G401.6 (cell line): ENCODE measurements at regions not wholly inside any gene's neighbourhood (a gene's known extent, or its start where the extent isn't known, plus 50 kb on each side); places are given as distances from the start of the nearest gene placed in this dataset.

Experiments
- FAIRE-seq: peaks from 2 replicates; lab custom pipeline; 2012; peaks lifted over from hg19 to GRCh38; lab: Jason Lieb, UNC

DNA sequence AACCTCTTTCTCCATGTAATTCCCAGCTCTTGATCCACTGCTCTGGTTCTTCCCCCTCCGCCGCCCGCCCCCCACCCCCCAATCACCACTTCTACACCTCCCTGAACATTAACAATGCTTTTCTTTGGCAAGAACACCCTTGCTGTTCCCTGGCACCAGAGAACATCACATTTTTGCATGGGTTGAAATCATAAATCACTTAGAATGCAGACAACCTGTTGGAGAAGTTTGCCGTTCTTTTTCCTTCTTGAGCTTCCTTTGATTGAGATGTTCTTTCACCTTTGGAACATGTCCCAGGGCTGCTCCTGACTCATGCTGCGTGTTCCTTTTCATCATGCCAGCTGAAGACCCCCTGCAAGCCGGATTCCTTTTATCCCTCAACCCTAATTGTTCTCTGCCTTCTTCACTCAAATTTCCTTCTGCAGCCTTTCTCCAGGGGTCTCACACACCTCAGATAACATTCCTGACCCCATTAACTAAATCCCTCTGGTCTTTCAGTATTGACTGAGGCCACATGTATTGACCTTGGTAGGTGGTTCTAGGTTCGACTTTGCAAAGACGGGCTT lies 294.1 kb upstream of the TMPO start:
- FAIRE-seq = no peak

DNA sequence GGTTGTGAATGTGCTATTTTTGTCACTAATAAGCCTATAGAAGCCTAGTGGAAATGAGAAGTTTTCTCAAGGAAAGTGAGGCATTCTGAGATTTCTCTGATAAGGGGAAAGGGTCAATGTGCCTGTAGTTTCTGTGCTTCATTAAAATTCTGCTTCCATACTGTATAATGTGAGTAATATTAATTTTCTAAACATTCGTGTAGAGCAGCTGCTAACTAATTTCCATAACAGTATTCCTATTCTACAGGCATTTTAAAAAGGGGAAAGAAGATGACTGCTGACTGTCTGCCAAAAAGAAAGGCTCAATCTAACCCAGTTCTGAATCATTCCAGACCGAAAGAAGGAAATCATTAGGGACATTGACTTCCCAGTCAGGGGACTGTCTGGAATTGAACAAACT lies 293.3 kb upstream of the TMPO start:
- FAIRE-seq = no peak

DNA sequence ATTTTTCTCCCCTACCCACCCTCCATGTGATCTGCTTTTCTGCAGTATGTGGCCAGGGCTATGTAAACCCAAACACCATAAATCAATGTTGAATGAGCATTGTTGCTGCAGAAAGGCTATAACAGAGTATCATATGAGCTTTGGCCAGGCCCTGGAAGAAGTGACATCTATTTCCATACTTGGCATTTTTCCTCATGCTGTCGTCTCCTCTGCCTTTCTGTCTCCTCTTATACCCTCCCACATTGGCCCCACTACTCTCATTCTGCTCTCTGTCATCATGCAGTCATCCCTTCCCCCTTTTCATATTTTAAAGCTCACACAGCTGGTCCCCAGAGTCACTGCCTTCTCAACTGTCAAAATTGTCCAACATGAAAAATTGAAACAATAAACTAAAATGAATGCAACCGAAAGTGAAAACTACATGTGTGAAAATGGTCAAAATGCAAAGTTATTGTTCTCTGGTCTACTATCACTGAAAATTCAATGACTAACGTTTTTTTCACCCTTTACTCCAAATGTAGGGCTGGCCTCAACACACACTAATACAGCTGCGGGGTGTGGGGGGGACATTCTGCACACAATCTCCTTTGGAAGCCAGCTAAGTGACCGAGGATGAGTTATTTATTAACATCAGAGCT lies 290.7 kb upstream of the TMPO start:
- FAIRE-seq = no peak

DNA sequence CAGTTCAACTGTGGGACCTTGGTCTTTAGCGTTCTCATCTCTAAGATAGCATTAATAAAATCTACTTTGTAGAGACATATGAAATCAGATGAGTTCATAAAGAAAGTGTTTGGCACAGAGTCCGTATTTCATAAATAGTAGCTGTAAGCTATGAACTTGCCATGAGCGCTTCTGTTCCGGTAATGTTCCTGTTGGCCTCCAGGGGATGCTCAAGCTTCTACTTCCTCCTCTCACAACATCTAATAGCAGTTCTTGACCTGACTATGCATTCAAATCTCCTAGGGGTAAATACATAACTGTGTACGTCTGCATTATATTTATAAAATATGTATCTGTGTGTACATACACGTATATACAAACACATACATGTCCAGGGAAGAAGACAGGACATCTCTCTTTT lies 288.2 kb upstream of the TMPO start:
- FAIRE-seq = no peak

DNA sequence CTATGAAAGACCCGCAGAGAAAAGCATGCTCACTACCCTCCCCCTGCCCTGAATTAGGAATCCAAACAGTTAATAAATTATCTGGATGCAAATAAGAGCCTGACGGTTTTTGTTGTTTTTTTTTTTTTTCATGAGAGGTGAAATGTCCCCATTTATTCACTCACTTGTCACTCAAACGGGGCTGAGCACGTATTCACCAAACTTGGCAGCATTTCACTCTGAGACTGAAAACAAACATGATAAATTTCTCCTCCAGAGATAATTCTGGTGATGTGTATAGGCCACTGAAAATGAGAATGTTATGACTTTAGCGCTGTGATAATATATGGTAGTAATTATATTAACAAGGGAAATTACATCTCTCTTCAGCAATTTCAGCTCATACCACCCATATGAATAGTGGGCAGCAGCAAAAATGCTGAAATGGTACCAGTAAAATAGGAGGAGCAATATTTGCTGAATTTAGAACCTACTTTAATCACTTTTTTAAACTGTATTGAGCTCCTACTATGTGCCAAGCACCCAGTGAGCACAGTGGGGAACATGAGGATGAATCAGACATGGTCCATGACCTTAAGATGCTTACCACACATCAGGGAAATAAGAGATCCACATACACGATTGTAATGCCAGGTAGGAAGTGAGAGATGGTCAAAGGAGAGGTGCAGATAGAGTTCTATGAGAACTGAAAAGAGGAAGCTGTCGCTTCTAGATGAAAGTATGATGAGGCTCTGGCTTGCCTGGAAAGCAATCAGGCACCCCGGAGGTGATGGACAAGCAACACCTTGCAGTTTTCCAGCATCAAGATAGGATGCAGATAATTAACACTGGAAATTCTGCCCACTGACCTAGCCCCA lies 286.5 kb upstream of the TMPO start:
- FAIRE-seq = no peak

DNA sequence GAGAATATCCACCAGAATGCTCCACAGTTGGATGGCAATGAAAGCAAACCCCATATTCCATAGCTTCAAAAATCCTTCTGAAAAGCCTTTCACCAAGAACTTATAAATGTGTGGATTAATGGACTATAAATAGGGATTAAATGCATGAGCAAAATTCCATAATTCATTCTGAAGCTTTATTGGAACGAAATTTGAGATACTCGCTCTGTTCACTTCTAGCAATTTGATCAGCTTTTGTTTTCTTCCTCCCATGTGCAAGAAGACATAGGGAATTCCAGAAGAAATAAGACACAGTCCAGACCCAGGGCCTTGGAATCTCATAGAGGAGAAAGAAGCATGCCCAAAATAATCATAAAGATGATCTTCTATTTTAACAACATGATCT lies 285.9 kb upstream of the TMPO start:
- no peak for FAIRE-seq

DNA sequence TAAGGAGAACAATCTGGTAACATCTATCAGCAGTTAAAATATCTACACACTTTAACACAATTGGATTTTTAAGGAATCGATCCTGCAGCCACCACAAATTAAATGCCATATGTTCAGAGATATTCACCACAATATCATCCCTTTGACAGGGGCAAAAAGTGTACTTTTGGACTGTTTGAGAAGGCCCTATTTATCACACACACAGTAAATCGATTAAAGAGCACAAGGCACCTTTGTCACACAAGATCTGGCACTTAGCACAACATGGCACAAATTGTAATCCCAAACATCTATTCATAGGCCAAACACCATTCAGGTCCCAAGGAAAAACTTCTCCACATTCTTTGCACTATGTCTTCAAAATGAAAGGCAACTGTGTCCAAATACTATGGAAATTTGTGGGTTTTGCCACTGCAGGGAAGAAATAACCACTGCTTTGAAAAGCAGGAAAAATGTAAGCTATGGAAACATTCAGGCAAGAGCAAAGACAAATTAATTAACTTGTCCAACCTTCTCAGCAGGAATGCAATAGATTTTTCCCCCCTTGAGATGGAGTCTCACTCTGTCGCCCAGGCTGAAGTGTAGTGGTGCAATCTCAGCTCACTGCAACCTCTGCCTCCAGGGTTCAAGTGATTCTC lies 282.5 kb upstream of the TMPO start:
- no peak for FAIRE-seq

DNA sequence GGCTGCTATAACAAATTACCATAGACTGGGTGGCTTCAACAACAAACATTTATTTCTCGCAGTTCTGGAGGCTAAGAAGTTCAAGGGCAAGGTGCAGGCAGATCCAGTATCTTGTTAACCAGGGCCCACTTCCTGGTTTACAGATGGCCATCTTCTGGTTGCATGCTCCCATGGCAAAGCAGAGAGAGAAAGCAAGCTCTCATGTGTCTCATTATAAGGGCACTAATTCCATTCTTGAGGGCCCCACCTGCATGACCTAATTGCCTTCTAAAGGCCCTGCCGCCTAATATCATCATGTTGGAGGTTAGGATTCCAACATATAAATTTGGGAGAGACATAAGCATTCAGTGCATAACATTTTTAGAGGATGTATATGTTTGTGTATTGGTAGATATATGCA lies 280.1 kb upstream of the TMPO start:
- no peak for FAIRE-seq

DNA sequence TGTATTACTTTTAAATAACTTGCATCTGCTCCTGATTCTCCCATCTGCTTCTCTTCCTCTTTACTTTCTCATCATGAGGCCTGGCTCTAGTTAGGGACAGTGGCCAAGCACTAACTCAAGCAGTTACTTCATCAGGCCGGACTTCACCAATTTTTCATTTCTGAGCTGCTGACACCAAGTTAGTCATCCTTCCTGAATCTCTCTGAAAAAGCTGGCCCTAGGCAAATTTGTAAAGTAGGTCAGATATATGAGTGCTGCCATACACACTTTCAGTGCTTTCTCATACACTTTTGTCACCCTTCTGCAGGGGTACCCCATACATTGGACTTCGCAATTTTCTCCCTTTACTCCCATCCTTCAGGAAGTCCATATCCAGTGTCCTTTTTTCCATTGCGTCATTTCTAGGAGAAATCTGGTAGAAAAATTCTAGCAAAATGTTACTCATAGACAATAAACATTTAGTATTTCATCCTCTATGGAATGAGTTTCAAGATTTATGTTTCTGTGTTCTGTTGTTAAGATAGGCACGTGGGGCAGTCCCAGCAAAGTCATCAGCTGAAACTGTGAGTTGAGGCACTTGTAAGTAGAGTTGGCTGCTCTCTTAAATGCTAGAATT lies 276.8 kb upstream of the TMPO start:
- no peak for FAIRE-seq

DNA sequence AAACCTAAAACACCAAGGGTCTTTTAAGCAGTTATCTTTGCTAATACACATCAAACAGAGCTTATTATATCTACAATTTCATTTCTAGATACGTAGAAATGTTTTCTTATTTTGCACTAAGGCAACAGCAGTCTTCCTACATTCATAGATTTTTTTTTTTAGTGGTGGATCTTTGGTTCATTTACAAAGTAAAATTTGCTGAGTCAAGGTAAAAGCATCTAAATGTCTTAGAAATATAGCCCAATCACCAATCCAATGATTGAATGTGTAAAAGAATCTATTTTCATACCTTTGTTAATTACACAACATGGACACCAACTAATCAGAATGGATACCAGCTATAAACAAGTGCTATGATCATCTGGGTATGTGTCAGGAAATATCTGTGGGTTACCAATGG lies 272.2 kb upstream of the TMPO start:
- FAIRE-seq = no peak

DNA sequence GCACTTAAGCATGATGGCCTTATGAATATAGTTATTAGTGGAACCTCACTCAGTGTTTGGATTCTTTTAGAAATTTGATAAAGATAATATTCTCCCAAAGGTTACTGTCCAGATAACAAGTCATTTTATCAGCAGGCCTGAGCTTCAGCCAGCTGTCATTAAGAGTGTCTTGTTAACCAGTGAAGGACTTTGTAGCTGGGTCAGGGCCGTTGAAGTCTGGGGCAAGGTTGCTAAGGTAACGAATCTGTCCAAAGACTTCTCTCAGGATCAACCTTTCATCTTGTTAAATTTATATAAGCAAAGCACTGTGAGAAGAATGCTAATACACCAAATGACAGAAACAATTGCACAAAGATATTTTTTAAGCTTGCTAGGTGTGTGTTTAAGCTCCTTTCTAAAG lies 271.3 kb upstream of the TMPO start:
- no peak for FAIRE-seq

DNA sequence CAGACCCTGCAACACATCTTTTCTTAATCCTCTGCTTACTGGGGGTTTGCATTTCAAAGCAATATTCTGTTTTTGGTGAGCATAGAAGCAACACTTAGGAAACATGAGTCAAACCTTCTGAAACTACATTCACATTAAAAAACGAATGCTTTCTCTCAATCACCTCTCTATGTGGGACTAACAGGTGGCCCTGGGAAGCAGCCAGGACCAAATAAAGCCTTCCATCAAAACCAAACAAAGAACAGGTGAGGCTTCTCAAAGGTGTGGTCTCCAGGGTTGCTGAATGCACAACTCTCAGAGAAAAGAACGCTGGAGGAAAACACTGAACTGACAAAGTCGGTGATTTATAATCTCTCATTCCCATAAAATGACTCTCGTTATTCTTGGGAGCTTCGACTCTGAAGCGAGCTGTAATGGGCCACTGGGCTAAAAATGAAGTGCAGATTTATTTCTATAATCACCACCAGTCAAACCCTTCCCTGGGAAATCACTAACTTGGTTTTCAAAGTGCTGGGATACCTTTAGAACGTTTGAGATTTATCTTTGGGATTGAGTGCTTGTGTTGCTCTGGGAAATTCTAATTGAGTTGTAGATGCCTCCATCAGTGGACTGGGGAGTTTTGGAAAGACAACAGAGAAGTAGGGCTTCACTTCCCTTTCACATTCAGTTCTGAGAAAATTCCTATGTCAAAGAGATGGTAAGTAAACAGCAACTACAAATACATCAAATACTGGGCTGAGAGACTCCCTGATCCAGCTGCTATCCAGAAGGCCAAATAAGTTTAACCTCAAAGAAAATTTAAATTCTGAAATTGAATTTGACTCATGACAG lies 262.0 kb upstream of the TMPO start:
- FAIRE-seq = no peak

DNA sequence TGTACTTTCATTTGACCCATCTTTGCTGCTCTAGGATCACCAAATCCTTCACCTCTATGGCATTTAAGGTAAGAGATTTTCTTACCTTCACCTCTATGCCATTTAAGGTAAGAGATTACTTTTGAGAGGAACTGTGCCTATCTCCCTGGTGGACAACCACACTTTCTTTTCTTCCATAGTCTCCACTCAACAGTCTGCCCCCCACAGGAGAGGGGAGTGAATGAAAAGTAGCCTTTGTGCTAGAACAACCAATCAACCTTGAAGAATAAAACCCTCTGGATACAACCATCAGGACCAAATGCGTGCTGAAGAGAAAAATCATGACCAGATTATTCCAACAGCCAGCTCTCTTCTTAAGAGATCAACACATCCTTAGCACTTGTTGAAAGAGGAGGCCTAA lies 258.6 kb upstream of the TMPO start:
- FAIRE-seq = no peak

DNA sequence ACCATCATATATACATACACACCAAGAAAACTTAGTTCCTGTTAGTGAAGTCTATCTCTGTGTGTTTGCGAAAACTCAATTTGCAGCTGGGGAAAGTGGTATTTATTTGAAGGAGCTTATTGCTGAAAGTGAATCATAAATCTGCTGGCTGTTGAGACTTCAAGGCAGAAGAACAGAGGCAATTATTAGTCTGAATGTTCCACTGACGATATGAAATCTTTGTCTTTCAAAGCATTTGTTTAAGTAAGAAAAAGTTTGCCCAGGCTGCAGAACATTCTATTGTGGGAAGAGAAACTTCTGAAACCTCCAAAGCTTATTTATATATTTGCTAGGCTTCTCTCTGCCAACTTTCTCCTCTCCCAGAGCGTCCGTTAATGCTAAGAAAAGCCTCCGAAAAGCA lies 255.7 kb upstream of the TMPO start:
- no peak for FAIRE-seq

DNA sequence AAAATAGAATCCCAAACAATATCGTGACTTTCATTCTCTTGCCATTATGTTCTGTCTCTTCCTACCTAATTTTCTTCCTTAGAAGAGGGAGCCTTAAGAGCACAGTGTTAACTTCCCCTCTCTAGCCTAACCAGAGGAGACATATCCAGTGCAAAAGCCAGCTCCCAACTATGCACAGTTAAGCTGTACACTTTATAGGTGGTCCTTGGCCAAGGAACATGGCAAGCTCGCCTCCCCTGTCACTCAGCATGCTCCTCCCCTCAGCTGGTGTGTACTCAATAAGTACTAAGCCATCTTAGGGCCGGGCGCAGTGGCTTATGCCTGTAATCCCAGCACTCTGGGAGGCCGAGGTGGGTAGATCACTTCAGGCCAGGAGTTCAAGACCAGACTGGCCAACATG lies 255.1 kb upstream of the TMPO start:
- FAIRE-seq = no peak

DNA sequence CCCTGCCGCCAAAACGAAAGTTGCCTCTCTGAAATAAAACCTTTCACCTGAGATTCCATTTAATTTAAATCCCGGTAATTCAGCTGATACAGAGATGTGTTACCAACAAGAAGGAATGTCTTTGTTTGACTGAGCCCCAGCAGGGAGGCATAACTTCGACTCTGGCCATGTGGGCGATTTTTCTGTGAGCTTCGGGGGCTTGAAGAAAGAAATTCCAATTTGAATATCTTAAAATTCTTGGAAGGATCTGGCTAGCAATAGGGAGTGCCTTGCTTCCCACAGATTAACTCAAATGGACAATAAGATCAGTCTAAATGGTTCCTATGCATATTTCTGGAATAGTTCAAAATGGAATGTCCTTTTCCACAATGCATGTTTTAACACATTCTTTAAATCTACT lies 252.5 kb upstream of the TMPO start:
- FAIRE-seq = no peak

DNA sequence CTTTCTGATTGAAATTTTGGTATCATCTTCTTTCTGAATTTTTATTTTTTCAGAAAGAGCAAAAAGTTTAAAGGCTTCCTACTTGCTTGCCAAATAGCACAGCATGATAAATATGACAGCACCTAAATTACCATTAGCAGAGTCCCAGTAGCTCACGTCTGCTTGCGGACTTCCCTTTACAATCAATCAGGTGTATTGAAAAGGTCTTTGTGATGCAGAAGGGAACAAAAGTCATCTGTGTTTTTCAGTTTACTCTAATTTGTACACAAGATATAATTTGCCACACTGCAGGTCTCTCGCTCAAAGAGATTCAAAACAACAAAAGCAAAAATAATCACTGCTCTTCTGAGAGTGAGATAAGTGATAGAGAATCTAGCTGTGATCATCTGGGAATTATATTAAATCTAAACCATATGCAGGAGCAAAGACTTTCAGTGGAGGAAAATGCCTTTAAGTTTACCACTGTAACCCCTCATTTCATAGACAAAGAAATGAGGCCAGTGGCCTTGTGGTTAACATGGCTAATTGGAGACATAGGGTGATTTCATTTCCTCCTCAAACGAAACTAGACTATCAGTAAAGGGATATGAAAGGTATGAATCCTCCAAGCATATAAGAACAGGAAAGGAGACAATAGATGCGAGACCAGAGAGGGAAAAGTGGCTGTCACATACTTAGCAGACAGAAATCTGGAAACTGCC lies 240.8 kb upstream of the TMPO start:
- FAIRE-seq = no peak

DNA sequence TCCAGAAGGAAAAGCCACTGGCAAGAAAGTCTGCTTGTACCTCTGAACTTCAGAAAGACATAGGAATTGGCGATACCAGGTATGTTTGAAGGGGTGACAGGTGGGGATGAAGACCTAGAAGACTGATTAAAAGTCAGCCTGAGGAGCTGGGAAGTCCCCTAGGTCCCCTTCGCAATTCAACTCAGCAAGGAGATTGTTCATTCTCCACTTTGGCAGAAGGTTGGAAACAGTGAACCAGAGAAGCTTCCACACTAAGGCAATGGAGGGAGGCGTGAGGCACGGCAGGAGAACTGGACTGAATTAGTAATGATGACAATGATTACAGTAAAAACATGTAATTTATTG lies 240.3 kb upstream of the TMPO start:
- no peak for FAIRE-seq

DNA sequence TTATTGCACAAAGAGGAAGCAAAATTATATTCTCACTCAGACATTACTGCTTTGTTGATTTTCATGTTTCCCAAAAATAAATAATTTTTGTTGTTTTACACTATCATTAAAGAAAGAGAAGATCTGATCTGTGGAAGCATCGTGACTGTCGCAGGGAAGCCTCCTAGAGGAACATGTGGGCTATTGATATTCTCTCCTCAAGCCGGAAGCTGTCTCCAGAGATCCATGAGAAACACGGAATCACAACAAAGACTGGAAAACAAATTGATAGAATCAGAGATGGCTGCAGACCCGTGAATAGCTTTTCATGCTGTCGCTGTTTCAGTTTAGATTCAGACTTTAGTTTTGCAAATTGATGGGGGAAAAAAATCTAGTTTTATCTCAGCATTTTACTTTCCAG lies 235.2 kb upstream of the TMPO start:
- no peak for FAIRE-seq

DNA sequence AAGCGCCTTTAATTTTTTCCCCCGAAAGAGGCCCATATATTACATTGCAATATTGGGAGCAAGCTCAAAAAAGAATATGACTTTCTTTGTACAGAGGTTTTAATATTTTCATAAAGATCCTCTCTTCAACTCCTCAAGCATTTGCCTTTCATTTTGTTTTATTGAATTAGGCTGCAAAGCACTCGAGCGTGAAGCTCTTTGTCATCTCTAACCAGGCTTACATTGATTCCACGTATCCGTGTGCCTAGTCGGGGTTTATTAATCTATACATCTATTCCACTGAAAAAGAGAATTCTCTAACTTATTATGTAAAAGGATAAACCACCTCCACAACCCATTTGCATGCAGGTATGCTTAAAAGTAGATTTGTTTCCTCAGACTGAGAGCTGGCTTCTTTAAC lies 234.8 kb upstream of the TMPO start:
- no peak for FAIRE-seq

DNA sequence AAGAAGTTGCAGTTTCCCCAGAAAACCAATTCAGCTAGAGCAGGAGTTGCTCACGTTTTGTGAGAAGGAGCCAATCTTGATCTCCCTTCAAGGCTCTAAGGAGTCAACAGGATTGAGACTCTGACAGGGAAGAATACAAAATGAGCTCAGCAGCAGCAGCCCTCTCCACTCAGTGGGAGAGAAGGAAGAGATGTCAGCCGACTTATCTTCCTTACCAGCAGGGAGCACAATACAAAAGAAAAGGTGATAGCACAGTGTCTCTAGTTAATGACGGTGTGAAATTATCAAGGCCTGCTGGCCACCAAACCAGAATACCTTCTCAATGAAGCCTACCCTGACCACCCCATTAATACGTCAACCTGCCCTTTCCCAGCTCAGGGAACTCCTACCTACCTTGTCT lies 223.6 kb upstream of the TMPO start:
- no peak for FAIRE-seq
